AG09319 (cell line): ENCODE measurements at regions not wholly inside any gene's neighbourhood (a gene's known extent, or its start where the extent isn't known, plus 50 kb on each side); places are given as distances from the start of the nearest gene placed in this dataset.

Experiments
- DNase-seq: peaks from one replicate; pipeline ENCODE4 v3.0.0-alpha.2; 2010; ENCODE audit warnings: low read depth; ENCODE audit errors: extremely low read depth
- CTCF ChIP-seq: IDR thresholded peaks from 2 replicates; pipeline ENCODE4 v1.5.1; 2011; ENCODE audit warnings: low read depth, mild to moderate bottlenecking, inconsistent platforms, low read length, moderate library complexity

GRCh38 chr2:30031184-30031583 lies 109.8 kb upstream of the ALK start:
- no peak for TF ChIP-seq CTCF
- no peak for DNase-seq

GRCh38 chr2:30034052-30034775 lies 112.6 kb upstream of the YPEL5 start:
- DNase-seq = no peak
- TF ChIP-seq CTCF = no peak

GRCh38 chr2:30037016-30037415 lies 109.8 kb upstream of the YPEL5 start:
- no peak for DNase-seq
- no peak for TF ChIP-seq CTCF

- DNase-seq = no peak
- TF ChIP-seq CTCF = no peak
These were observed 108.4 kb upstream of the YPEL5 start for GRCh38 chr2:30038419-30038818.

- no peak for TF ChIP-seq CTCF
- no peak for DNase-seq
These were observed 107.7 kb upstream of the YPEL5 start for GRCh38 chr2:30039101-30039500.

GRCh38 chr2:30040147-30040546 lies 106.7 kb upstream of the YPEL5 start:
- no peak for TF ChIP-seq CTCF
- no peak for DNase-seq

GRCh38 chr2:30041884-30042283 lies 104.9 kb upstream of the YPEL5 start:
- no peak for DNase-seq
- TF ChIP-seq CTCF = no peak
